HepG2 (cell line): ENCODE measurements at regions not wholly inside any gene's neighbourhood (a gene's known extent, or its start where the extent isn't known, plus 50 kb on each side); places are given as distances from the start of the nearest gene placed in this dataset.

Experiments
- CTCF ChIP-seq: sonication (generic); formaldehyde crosslinking; IDR thresholded peaks from 2 replicates; pipeline ENCODE4 v1.5.0; 2020; ENCODE audit warnings: mild to moderate bottlenecking, missing genetic modification reagents, moderate library complexity
- GPN1 ChIP-seq: sonication (generic); formaldehyde crosslinking; IDR thresholded peaks from 2 replicates; pipeline ENCODE4 v1.5.1; 2020; ENCODE audit warnings: missing genetic modification reagents, borderline replicate concordance
- PRDM15 ChIP-seq: sonication (generic); formaldehyde crosslinking; IDR thresholded peaks from 2 replicates; pipeline ENCODE4 v1.4.0; 2020; ENCODE audit warnings: missing genetic modification reagents
- SIX4 ChIP-seq: sonication (generic); formaldehyde crosslinking; IDR thresholded peaks from 2 replicates; pipeline ENCODE4 v1.4.0; 2020; ENCODE audit warnings: missing genetic modification reagents
- THAP9 ChIP-seq: sonication (generic); formaldehyde crosslinking; IDR thresholded peaks from 2 replicates; pipeline ENCODE4; 2020; ENCODE audit warnings: missing genetic modification reagents, mild to moderate bottlenecking, borderline replicate concordance

- TF ChIP-seq THAP9, result no peak
- no peak for TF ChIP-seq PRDM15 (CRISPR knock-in tag)
- TF ChIP-seq CTCF (CRISPR knock-in tag), result no peak
- TF ChIP-seq SIX4 (CRISPR knock-in tag), result no peak
- TF ChIP-seq GPN1 (CRISPR knock-in tag), result no peak
Measured at GRCh38 chr4:134773497-134774000, 572.0 kb upstream of the PABPC4L start.
